Breast epithelium (tissue), 3 donors: ENCODE measurements at regions not wholly inside any gene's neighbourhood (a gene's known extent, or its start where the extent isn't known, plus 50 kb on each side); places are given as distances from the start of the nearest gene placed in this dataset.

Experiments used
- POLR2A ChIP-seq: fragments of 450-650 bp; IDR thresholded peaks from one replicate; pipeline ENCODE4 v1.6.1; 2016; ENCODE audit warnings: antibody characterized with exemption, mild to moderate bottlenecking, moderate library complexity
- POLR2AphosphoS5 ChIP-seq, 3 donors: sonication (generic); formaldehyde crosslinking; IDR thresholded peaks; one replicate each; pipeline ENCODE4 v1.6.1; 2017; ENCODE audit warnings: antibody characterized with exemption in 3 of 3
- TF ChIP-seq, protein P1 (sequence below), 3 donors: fragments of 450-650 bp; IDR thresholded peaks; one replicate each; pipeline ENCODE4 v1.5.1; 2016 to 2017; ENCODE audit warnings: antibody characterized with exemption in 3 of 3, mild to moderate bottlenecking in 3 of 3, moderate library complexity in 3 of 3

DNA sequence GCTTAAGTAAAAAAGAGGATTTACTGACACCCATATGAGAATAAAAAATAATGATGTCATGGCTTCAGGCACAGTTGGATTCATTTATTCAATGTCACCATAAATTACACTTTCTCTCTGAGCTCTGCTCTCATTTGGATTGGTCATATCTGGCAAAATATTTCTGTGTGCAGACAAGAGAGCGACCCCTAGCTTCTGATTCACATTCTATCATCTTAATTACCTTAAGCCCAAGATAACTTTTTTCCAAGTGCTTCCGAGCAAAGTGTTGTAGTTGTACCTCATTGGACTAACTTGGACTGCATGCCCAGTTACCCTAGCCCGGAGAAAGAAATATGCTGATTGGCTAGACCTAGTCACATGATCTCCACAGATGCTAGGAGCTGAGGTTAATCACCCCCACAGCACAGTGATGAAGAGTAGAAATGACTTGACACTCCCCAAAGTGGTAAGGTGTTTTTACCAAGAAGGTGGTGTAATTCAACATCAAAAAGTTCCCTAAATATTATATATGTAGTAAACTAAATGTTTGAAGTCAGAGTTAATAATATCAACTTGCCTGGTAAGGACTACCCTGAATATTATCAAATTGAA is 552.2 kb upstream of the SUCLG2 start:
- TF ChIP-seq POLR2A = no peak
- TF ChIP-seq, protein P1, sequence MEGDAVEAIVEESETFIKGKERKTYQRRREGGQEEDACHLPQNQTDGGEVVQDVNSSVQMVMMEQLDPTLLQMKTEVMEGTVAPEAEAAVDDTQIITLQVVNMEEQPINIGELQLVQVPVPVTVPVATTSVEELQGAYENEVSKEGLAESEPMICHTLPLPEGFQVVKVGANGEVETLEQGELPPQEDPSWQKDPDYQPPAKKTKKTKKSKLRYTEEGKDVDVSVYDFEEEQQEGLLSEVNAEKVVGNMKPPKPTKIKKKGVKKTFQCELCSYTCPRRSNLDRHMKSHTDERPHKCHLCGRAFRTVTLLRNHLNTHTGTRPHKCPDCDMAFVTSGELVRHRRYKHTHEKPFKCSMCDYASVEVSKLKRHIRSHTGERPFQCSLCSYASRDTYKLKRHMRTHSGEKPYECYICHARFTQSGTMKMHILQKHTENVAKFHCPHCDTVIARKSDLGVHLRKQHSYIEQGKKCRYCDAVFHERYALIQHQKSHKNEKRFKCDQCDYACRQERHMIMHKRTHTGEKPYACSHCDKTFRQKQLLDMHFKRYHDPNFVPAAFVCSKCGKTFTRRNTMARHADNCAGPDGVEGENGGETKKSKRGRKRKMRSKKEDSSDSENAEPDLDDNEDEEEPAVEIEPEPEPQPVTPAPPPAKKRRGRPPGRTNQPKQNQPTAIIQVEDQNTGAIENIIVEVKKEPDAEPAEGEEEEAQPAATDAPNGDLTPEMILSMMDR (IDR thresholded peaks at IDR 0.05) = no peak
- TF ChIP-seq POLR2AphosphoS5 (IDR thresholded peaks at IDR 0.05) = no peak
